GM21515 (cell line): ENCODE measurements at regions not wholly inside any gene's neighbourhood (a gene's known extent, or its start where the extent isn't known, plus 50 kb on each side); places are given as distances from the start of the nearest gene placed in this dataset.

Experiments used
- ATAC-seq: cut with Tn5 transposase; IDR thresholded peaks from one replicate; pipeline ENCODE4 v1.9.1; 2021; ENCODE audit not compliant: unreplicated experiment

GRCh38 chr10:125284875-125285597, 124.7 kb upstream of the CTBP2 start:
- no peak for ATAC-seq

- ATAC-seq: no peak
These were observed 123.7 kb upstream of the CTBP2 start for GRCh38 chr10:125283836-125284614.

- no peak for ATAC-seq
These were observed 123.0 kb upstream of the CTBP2 start for GRCh38 chr10:125283191-125283835.

GRCh38 chr10:125281091-125281490, 120.7 kb upstream of the CTBP2 start:
- ATAC-seq: no peak

- no peak for ATAC-seq
These were observed 115.8 kb upstream of the CTBP2 start for GRCh38 chr10:125276133-125276532.

GRCh38 chr10:125274961-125275360, 114.6 kb upstream of the CTBP2 start:
- ATAC-seq: no peak

GRCh38 chr10:125273023-125273422, 112.7 kb upstream of the CTBP2 start:
- no peak for ATAC-seq

- ATAC-seq: no peak
These were observed 109.4 kb upstream of the CTBP2 start for GRCh38 chr10:125269716-125270115.

GRCh38 chr10:125266966-125267365, 106.6 kb upstream of the CTBP2 start:
- ATAC-seq: no peak

- no peak for ATAC-seq
These were observed 106.2 kb upstream of the CTBP2 start for GRCh38 chr10:125266541-125266940.

GRCh38 chr10:125265579-125265955, 105.2 kb upstream of the CTBP2 start:
- no peak for ATAC-seq

- no peak for ATAC-seq
These were observed 104.6 kb upstream of the CTBP2 start for GRCh38 chr10:125264757-125265578.

- ATAC-seq: no peak
These were observed 103.7 kb upstream of the CTBP2 start for GRCh38 chr10:125264091-125264490.

- ATAC-seq: no peak
These were observed 103.2 kb upstream of the CTBP2 start for GRCh38 chr10:125263551-125263950.

- ATAC-seq: no peak
These were observed 102.6 kb upstream of the CTBP2 start for GRCh38 chr10:125262920-125263319.

GRCh38 chr10:125262409-125262808, 102.0 kb upstream of the CTBP2 start:
- ATAC-seq: no peak

- ATAC-seq: no peak
These were observed 101.3 kb upstream of the CTBP2 start for GRCh38 chr10:125261491-125262186.

- ATAC-seq: no peak
These were observed 99.9 kb upstream of the CTBP2 start for GRCh38 chr10:125260260-125260659.

GRCh38 chr10:125259651-125260050, 99.3 kb upstream of the CTBP2 start:
- ATAC-seq: no peak

- no peak for ATAC-seq
These were observed 98.3 kb upstream of the CTBP2 start for GRCh38 chr10:125258676-125259075.
